ENCODE measurements at regions not wholly inside any gene's neighbourhood (a gene's known extent, or its start where the extent isn't known, plus 50 kb on each side); places are given as distances from the start of the nearest gene placed in this dataset.

DNA sequence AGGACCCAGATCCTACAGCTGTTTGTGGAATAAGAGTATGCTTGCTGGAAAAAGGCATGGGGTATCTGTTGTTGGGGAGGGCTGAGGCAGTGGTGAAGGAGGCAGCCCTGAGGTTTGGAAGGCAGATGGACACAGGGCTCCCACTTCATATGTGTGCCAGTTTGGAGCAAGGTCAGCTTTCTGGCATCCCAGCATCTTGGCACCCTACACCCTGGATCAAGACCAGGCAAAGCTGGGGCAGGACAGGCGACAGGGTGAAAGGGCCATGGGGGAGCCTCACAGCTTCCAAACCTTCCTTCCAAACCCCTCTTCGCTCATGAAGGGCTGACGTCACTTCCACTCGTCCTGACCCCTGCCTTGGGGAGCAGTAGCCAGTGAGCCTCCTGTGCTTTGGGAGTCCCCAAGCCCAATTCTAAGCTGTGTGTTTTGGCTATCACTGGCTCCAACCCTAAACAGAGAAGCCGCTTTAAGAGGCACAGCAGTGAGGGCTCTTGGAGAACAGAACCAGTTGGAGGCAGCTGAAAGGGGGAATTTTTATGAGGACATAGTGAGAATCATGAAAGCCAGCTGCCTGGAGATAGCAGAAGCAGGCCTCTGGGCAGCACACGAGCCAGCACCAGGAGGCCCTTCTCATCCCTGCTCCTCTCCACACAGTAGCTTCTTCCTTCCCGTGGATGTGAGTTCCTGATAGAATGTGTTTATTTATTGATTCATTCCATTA, 448.6 kb upstream of the CDH4 start:
- Histone ChIP-seq H3K27me3 (no peaks in the 10 kb centered on the region), H3K9me3 (no peaks in the 10 kb centered on the region), H3K4me1 (ENCODE audit: insufficient read depth) (no peaks in the 10 kb centered on the region), H3K27ac (no peak overlapping the region), H3K36me3 (no peaks in the 10 kb centered on the region), H3K4me3 (no peak overlapping the region)
- TF ChIP-seq POLR2A (IDR thresholded peaks at IDR 0.05) (no peak), EP300 (IDR thresholded peaks at IDR 0.05) (no peak)
- TF ChIP-seq, protein P1, sequence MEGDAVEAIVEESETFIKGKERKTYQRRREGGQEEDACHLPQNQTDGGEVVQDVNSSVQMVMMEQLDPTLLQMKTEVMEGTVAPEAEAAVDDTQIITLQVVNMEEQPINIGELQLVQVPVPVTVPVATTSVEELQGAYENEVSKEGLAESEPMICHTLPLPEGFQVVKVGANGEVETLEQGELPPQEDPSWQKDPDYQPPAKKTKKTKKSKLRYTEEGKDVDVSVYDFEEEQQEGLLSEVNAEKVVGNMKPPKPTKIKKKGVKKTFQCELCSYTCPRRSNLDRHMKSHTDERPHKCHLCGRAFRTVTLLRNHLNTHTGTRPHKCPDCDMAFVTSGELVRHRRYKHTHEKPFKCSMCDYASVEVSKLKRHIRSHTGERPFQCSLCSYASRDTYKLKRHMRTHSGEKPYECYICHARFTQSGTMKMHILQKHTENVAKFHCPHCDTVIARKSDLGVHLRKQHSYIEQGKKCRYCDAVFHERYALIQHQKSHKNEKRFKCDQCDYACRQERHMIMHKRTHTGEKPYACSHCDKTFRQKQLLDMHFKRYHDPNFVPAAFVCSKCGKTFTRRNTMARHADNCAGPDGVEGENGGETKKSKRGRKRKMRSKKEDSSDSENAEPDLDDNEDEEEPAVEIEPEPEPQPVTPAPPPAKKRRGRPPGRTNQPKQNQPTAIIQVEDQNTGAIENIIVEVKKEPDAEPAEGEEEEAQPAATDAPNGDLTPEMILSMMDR (IDR thresholded peaks at IDR 0.05), result no peak
- intact Hi-C loops (cut with DNase I), result no loop called here
- DNase-seq, result no peak
- 70 to 85% (median 78%) methylated on average over 7 of the region's 7 CpGs for WGBS, 3 donors

DNA sequence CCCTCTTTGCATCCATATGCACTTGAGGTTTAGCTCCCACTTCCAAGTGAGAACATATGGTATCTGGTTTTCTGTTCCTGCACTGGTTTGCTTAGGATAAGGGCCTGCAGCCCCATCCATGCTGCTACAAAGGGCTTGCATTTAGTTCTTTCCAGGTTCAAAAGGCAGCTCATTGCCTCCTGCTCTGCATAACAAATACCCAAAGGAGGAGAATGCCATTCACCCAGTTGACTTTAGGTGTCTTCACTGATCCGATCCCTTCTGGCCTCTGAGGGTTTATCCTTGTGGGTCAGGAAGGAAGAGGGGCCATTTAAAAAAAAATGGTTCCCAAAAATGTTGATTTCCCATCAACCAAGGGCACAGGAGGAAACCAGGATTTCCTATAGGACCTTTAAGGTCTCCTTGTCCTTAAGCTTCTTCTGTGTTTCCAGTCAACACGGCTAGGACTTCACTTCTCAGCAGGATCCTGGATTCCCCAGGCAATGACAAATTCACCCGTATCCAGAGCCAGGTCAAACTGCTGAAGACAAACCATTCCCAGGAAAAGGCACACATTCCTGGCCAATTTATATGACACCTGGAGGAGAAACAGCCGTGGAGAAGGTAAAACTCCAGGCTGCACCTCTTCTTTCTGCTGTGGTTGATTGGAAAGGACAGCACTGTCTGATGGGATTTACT, 447.7 kb upstream of the CDH4 start:
- no peaks in the 10 kb centered on the region for H3K4me1 ChIP-seq (ENCODE audit: insufficient read depth)
- no peak for DNase-seq
- H3K36me3 ChIP-seq, result no peaks in the 10 kb centered on the region
- intact Hi-C loops (cut with DNase I), result no loop called here
- H3K27ac ChIP-seq, result no peak overlapping the region
- H3K27me3 ChIP-seq, result no peaks in the 10 kb centered on the region
- no peak overlapping the region for H3K4me3 ChIP-seq
- WGBS, 3 donors, result 62 to 76% (median 65%) methylated on average over 4 of the region's 4 CpGs
- TF ChIP-seq EP300 (IDR thresholded peaks at IDR 0.05) (no peak), POLR2A (IDR thresholded peaks at IDR 0.05) (no peak)
- TF ChIP-seq, protein P1 (IDR thresholded peaks at IDR 0.05), result no peak
- H3K9me3 ChIP-seq, result no peaks in the 10 kb centered on the region

DNA sequence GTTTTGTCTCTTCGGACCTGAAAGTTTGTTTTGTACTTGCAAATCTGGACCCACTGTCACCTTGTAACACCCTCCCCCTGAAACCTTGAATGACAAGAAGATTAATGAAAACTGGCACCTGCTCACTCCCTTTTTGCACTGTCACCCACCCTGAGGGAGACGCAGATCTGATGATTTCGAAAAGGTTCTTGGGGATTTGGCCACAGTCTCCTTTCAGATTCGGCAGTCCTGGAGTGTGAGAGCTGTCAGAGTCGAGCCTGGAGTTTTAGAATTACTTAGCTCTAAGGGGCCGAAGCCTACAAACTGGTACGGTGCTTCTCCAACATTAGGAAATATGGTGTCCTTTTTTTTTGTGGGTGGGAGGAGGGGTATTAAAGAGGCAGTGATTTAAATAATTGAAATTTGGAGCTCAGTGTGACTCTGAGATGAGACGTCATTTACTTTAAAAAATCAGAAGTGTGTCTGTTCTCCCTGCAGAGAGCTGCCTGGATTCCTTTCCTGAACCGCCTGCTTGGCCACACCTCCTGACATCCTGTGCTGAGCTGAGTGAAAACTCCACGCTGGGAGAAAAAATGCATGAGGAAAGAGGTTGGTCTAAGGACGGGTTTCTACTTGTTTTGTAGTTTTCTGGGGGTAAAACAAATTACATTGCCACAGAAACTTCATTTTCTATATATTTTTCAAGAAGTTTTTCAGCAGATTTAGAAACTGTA, 447.0 kb upstream of the CDH4 start:
- Histone ChIP-seq H3K27me3 (no peaks in the 10 kb centered on the region), H3K36me3 (no peaks in the 10 kb centered on the region), H3K9me3 (no peaks in the 10 kb centered on the region), H3K4me3 (no peak overlapping the region), H3K27ac (no peak overlapping the region), H3K4me1 (ENCODE audit: insufficient read depth) (no peaks in the 10 kb centered on the region)
- no peak for DNase-seq
- TF ChIP-seq EP300 (IDR thresholded peaks at IDR 0.05), result no peak
- 5 to 8% (median 7%) methylated on average over 11 of the region's 11 CpGs for WGBS, 3 donors
- intact Hi-C loops (cut with DNase I), result no loop called here

DNA sequence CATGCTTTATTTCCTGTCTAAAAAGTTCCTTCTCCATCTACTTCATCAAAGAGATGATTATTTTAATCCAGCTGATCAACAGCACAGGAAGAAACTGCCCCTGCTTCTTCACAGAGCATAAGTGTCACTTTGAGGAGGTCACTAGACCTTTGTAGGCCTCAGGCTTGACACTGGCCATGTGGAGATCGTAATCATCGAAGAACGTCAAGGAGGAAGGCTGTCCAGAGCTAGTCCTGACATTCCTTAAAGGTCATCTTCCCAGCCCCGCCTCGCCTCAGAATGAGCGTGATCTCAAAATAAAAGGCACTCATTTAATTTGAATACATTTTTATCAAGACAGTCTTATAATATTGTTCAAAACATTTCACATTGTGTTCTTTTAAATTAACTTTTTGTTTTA, 445.7 kb upstream of the CDH4 start:
- WGBS, 3 donors, result 73 to 76% (median 73%) methylated on average over 6 of the region's 6 CpGs
- H3K27ac ChIP-seq, result no peak overlapping the region
- intact Hi-C loops (cut with DNase I), result no loop called here
- no peak for TF ChIP-seq POLR2A (IDR thresholded peaks at IDR 0.05)
- no peak overlapping the region for H3K4me3 ChIP-seq
- no peaks in the 10 kb centered on the region for H3K36me3 ChIP-seq
- H3K4me1 ChIP-seq (ENCODE audit: insufficient read depth), result no peaks in the 10 kb centered on the region
- no peaks in the 10 kb centered on the region for H3K9me3 ChIP-seq
- H3K27me3 ChIP-seq, result no peaks in the 10 kb centered on the region
- no peak for DNase-seq

DNA sequence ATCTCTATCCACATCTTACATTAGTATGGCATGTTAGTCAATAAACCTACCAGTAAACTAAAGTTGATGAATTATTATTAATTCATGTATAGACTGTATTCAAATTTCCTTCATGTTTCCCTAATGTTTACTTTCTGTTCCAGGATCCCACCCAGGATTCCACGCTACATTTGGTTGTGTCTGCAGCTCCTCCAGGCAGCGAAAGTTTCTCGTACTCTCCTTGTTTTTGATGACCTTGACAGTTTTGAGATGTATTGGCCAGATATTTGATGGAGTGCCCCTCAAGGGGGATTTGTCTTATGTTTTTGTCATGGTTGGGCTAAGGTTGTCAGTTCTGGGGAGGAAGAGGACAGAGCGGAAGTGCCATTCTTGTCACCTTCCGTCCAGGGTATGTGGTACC, 445.2 kb upstream of the CDH4 start:
- intact Hi-C loops (cut with DNase I), result no loop called here
- Histone ChIP-seq H3K27ac (no peak overlapping the region), H3K36me3 (no peaks in the 10 kb centered on the region), H3K4me3 (no peak overlapping the region), H3K4me1 (ENCODE audit: insufficient read depth) (no peaks in the 10 kb centered on the region), H3K9me3 (no peaks in the 10 kb centered on the region), H3K27me3 (no peaks in the 10 kb centered on the region)
- no peak for DNase-seq
- WGBS, 3 donors, result 88 to 93% (median 89%) methylated on average over 5 of the region's 5 CpGs
- TF ChIP-seq EP300 (IDR thresholded peaks at IDR 0.05), result no peak
- TF ChIP-seq, protein P1 (IDR thresholded peaks at IDR 0.05), result no peak
- TF ChIP-seq POLR2A (IDR thresholded peaks at IDR 0.05), result no peak
